HL-60/S4 treated with retinoic acid at 250 ng/mL for 4 days and 3 days (cell line): ENCODE measurements at regions not wholly inside any gene's neighbourhood (a gene's known extent, or its start where the extent isn't known, plus 50 kb on each side); places are given as distances from the start of the nearest gene placed in this dataset.
"Not testable (repeated sequence)": the region's sequence is repeated elsewhere in the genome, so short reads cannot be mapped to it uniquely, and the experiment has no call there.

ENCODE experiments used
- in situ Hi-C: fragments of 300-500 bp; cut with MboI; formaldehyde crosslinking; loops from 2 replicates; pipeline ENCODE4 v1.7.0; 2022; ENCODE audit warnings: low sequenced_read_pairs

- in situ Hi-C loops: no loop called here
Observed at GRCh38 chr6:113246186-113246585, 611.0 kb upstream of the MARCKS start.

GRCh38 chr6:113248532-113248931 is 608.6 kb upstream of the MARCKS start:
- in situ Hi-C loops: no loop called here

- in situ Hi-C loops: not testable (repeated sequence)
Observed at GRCh38 chr6:113254194-113254593, 603.0 kb upstream of the MARCKS start.

- in situ Hi-C loops: no loop called here
Observed at GRCh38 chr6:113258771-113259170, 598.4 kb upstream of the MARCKS start.

GRCh38 chr6:113271437-113271836 is 585.7 kb upstream of the MARCKS start:
- in situ Hi-C loops: no loop called here

GRCh38 chr6:113276601-113277000 is 580.5 kb upstream of the MARCKS start:
- in situ Hi-C loops: no loop called here

GRCh38 chr6:113277111-113277510 is 580.0 kb upstream of the MARCKS start:
- in situ Hi-C loops: no loop called here

- in situ Hi-C loops: no loop called here
Observed at GRCh38 chr6:113281014-113281413, 576.1 kb upstream of the MARCKS start.

- in situ Hi-C loops: no loop called here
Observed at GRCh38 chr6:113281431-113281830, 575.7 kb upstream of the MARCKS start.

GRCh38 chr6:113287396-113287795 is 569.7 kb upstream of the MARCKS start:
- in situ Hi-C loops: no loop called here

GRCh38 chr6:113288409-113288808 is 568.7 kb upstream of the MARCKS start:
- in situ Hi-C loops: no loop called here

GRCh38 chr6:113289166-113289565 is 568.0 kb upstream of the MARCKS start:
- in situ Hi-C loops: no loop called here

- in situ Hi-C loops: no loop called here
Observed at GRCh38 chr6:113290684-113291083, 566.5 kb upstream of the MARCKS start.

GRCh38 chr6:113291751-113292445 is 565.2 kb upstream of the MARCKS start:
- in situ Hi-C loops: no loop called here

- in situ Hi-C loops: no loop called here
Observed at GRCh38 chr6:113292646-113293422, 564.3 kb upstream of the MARCKS start.

GRCh38 chr6:113293423-113293740 is 563.8 kb upstream of the MARCKS start:
- in situ Hi-C loops: no loop called here

- in situ Hi-C loops: no loop called here
Observed at GRCh38 chr6:113299531-113299930, 557.6 kb upstream of the MARCKS start.

GRCh38 chr6:113301651-113302050 is 555.5 kb upstream of the MARCKS start:
- in situ Hi-C loops: loop anchor here (25.0 kb wide), 1 partner anchor 586 kb away; no protein-coding TSS in a partner anchor

GRCh38 chr6:113304116-113304515 is 553.0 kb upstream of the MARCKS start:
- in situ Hi-C loops: loop anchor here (25.0 kb wide), 1 partner anchor 583 kb away; no protein-coding TSS in a partner anchor

- in situ Hi-C loops: loop anchor here (25.0 kb wide), 1 partner anchor 581 kb away; no protein-coding TSS in a partner anchor
Observed at GRCh38 chr6:113306552-113307145, 550.5 kb upstream of the MARCKS start.

- in situ Hi-C loops: loop anchor here (25.0 kb wide), 1 partner anchor 579 kb away; no protein-coding TSS in a partner anchor
Observed at GRCh38 chr6:113308266-113308665, 548.9 kb upstream of the MARCKS start.

GRCh38 chr6:113313841-113314240 is 543.3 kb upstream of the MARCKS start:
- in situ Hi-C loops: loop anchor here (25.0 kb wide), 1 partner anchor 573 kb away; no protein-coding TSS in a partner anchor
